HG02981 (cell line): ENCODE measurements at regions not wholly inside any gene's neighbourhood (a gene's known extent, or its start where the extent isn't known, plus 50 kb on each side); places are given as distances from the start of the nearest gene placed in this dataset.
"Not testable (repeated sequence)": the region's sequence is repeated elsewhere in the genome, so short reads cannot be mapped to it uniquely, and the experiment has no call there.

Source experiments
- ATAC-seq: cut with Tn5 transposase; IDR thresholded peaks from one replicate; pipeline ENCODE4 v1.9.1; 2021; ENCODE audit warnings: mild to moderate bottlenecking, moderate library complexity; ENCODE audit not compliant: unreplicated experiment

GRCh38 chr16:51516960-51517359 is 365.9 kb upstream of the SALL1 start:
- not testable (repeated sequence) for ATAC-seq

- no peak for ATAC-seq
Observed at GRCh38 chr16:51510416-51510815, 359.3 kb upstream of the SALL1 start.

GRCh38 chr16:51509336-51509735 is 358.3 kb upstream of the SALL1 start:
- ATAC-seq: no peak

DNA sequence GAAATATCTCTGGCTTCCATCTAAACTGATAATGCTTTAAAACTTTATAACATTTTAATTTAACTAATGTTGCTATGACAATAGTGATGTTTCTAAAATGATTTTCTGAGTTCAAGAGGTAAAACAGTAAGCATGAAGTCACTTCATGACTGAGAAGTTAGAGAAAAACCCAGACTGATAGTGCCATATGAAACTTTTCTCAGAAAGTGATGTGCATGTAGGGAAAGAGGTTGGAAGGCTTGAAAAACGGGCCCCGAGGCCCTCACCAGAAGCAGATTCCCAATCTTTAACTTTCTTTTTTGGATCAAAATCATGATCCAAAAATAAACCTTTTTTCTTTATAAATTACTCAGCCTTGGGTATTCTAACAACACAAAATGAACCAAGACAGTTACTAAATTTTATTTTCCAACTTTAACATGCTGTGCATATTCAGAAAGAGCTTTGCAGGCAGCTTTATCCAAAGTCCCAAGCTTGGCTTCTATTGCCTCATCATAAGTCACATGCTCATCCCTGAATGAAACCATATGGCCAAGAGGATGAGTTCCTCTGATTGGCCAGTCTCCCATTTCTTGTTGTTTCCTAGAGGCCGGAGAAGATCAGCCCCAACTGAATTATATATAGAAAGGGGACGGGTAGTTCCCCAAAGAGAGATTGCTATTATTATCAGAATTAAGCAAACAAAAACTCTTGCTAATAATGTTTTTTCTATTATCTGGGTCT is 357.6 kb upstream of the SALL1 start:
- ATAC-seq: no peak

GRCh38 chr16:51507286-51507685 is 356.2 kb upstream of the SALL1 start:
- no peak for ATAC-seq

- no peak for ATAC-seq
Observed at GRCh38 chr16:51500306-51500705, 349.2 kb upstream of the SALL1 start.

- no peak for ATAC-seq
Observed at GRCh38 chr16:51497541-51498211, 346.6 kb upstream of the SALL1 start.

GRCh38 chr16:51490866-51491265 is 339.8 kb upstream of the SALL1 start:
- no peak for ATAC-seq

- ATAC-seq: no peak
Observed at GRCh38 chr16:51487880-51488279, 336.8 kb upstream of the SALL1 start.

- no peak for ATAC-seq
Observed at GRCh38 chr16:51474414-51475091, 323.5 kb upstream of the SALL1 start.

GRCh38 chr16:51473091-51473490 is 322.0 kb upstream of the SALL1 start:
- no peak for ATAC-seq

- no peak for ATAC-seq
Observed at GRCh38 chr16:51470492-51470891, 319.4 kb upstream of the SALL1 start.

DNA sequence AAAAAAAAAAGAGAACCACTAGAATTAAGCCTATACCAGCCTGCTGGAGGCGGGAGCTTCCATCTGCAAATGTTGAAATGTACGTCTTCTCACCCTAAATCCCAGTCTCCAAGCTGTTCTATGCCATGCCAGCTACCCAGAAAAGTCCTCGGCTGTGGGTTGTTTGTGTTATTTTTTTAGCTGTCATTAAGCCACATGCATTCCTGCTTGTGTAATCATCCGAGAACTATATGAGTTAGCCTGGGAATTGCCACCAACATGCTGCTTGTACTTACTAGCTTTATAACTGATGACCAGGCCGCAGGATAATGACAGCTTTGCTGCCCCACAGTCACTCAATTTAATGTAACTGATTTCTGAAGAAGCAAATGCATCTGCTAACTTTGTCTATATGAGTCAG is 313.9 kb upstream of the SALL1 start:
- ATAC-seq: no peak

DNA sequence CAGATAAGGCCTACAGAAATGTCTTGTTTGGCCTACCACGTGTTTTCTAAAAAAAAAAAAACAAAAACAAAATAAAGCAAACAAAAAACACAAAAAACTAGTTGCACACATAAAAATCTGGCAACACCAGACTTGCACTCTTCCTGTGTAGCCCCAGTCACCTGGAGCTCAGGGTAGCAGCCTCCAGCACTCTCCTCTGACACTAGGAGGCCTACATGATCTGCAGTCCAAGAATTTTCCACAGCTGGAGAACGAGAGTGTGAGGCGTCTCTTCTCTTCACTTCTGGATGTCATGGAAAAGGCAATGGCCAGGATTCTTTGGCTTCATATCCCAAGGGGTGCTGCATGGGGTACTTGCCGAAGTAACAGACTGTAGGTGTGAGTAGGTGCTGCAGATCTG is 310.2 kb upstream of the SALL1 start:
- ATAC-seq: no peak

DNA sequence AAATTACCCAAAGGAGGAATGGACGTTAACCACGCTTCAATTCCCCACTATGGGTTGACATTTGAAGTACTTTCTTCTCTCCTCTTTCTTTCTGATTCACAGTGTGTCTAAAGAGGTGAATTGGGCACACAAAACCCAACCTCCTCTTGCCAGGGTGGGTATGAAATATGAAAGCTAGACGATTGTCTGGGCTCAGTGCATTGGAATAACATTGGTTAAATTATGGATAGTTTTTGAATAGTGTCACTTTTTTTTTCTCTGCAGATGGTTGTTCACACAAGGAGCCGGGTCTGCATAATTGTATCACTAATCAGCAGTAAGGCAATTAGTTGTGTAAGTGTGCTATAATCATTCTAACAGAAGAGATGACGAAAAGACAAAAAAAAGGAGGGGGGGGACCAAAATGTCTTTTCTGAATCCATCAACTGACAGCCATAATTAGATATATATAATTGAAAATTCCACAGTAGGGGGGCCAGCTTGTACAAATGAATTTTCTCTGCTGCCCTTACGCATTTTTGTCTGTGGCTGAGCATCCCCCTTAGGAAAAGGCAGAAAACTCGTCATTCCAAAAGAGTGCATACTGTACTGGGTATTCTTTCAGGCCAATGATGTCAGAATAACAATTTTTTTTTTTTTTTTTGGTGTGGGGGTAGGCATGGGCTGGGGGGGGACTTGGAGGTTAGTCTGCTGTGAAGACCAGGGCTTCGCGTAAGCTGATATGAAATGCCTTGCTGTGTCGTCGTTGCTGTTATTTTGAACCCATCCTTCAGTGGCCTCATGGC is 307.5 kb upstream of the SALL1 start:
- ATAC-seq: no peak

- no peak for ATAC-seq
Observed at GRCh38 chr16:51457775-51458174, 306.7 kb upstream of the SALL1 start.

GRCh38 chr16:51455398-51455797 is 304.3 kb upstream of the SALL1 start:
- no peak for ATAC-seq

DNA sequence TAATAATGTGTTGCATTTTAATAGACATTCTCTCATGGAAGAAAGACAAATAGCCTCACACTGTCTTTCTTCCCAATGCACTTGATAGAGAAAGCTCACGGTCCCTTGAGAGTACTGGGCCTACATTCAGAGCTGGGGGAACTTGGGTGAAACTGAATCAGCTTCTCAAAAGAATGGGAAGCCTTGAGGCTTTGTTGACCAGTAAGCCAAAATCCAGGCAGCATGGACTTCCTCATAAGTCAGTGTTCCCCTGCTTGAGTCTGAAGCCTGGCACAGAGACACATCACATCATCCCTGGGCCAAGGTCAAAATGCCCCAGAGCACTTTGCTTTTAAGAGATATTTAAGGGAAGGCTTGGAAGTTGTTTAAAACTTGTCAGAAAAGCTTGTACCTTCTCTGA is 302.2 kb upstream of the SALL1 start:
- no peak for ATAC-seq

GRCh38 chr16:51450909-51451308 is 299.8 kb upstream of the SALL1 start:
- no peak for ATAC-seq

DNA sequence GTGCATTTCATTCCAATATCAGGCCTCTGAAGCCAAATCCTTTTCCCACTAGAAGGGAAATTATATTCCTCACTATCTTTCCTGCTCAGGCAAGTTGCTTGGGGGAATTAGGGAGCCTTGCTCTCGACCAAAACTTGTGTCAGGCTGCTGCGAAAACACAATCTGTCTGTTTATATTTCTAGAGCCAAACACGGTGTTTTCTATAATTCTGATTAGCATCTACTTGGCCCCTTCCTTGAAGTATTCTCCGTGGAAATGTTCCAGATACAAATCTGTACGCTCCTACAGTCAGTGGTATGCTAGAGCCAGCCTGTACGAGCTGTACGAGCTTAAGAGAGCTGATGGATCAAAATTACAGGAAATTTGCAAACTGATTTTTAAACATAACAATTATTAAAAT is 299.3 kb upstream of the SALL1 start:
- no peak for ATAC-seq

- no peak for ATAC-seq
Observed at GRCh38 chr16:51449441-51449840, 298.4 kb upstream of the SALL1 start.
